SK-N-SH (cell line): ENCODE measurements at regions not wholly inside any gene's neighbourhood (a gene's known extent, or its start where the extent isn't known, plus 50 kb on each side); places are given as distances from the start of the nearest gene placed in this dataset.

Experiments
- CTCF ChIP-seq: fragments of 200-600 bp; sonication (generic); IDR thresholded peaks from 2 replicates; pipeline ENCODE4 v1.6.1; 2017; ENCODE audit warnings: antibody characterized with exemption, mild to moderate bottlenecking, moderate library complexity
- EZH2phosphoT487 ChIP-seq: fragments of 200-600 bp; sonication (generic); IDR thresholded peaks from 2 replicates; pipeline ENCODE4 v1.6.1; 2017; ENCODE audit warnings: low read depth, mixed run types, mild to moderate bottlenecking, antibody characterized with exemption, moderate library complexity, borderline replicate concordance
- POLR2AphosphoS5 ChIP-seq: IDR thresholded peaks from 2 replicates; pipeline ENCODE4 v1.6.1; 2012; ENCODE audit warnings: low read depth, low read length
- RCOR1 ChIP-seq: fragments of 150-350 bp; IDR thresholded peaks from 2 replicates; pipeline ENCODE4 v1.6.1; 2017; ENCODE audit warnings: antibody characterized with exemption, low read length
- RFX5 ChIP-seq: IDR thresholded peaks from 2 replicates; pipeline ENCODE4 v1.6.1; 2012; ENCODE audit warnings: mild to moderate bottlenecking, improper control_type of control experiment, low read length
- RXRA ChIP-seq: IDR thresholded peaks from 2 replicates; pipeline ENCODE4 v1.4.0; 2012; ENCODE audit warnings: low read depth, mild to moderate bottlenecking, borderline replicate concordance
- SIN3A ChIP-seq: IDR thresholded peaks from 2 replicates; pipeline ENCODE4 v1.6.1; 2012; ENCODE audit warnings: low read depth, mild to moderate bottlenecking, low read length, moderate library complexity, borderline replicate concordance

GRCh38 chr9:81266086-81266485 is 423.3 kb downstream of the TLE1 start:
- TF ChIP-seq CTCF (no peak), RCOR1 (no peak), RFX5 (no peak), RXRA (no peak), POLR2AphosphoS5 (no peak), EZH2phosphoT487 (no peak), SIN3A (no peak)
